BLaER1 (cell line): ENCODE measurements at regions not wholly inside any gene's neighbourhood (a gene's known extent, or its start where the extent isn't known, plus 50 kb on each side); places are given as distances from the start of the nearest gene placed in this dataset.
"Not testable (repeated sequence)": the region's sequence is repeated elsewhere in the genome, so short reads cannot be mapped to it uniquely, and the experiment has no call there.

Source experiments
- H3K27ac ChIP-seq: shearing (Covaris generic); formaldehyde crosslinking; 2 replicates; pipeline ENCODE4 v1.8.1; 2022
- H3K27me3 ChIP-seq: shearing (Covaris generic); formaldehyde crosslinking; 2 replicates; pipeline ENCODE4 v1.8.1; 2022
- H3K36me3 ChIP-seq: shearing (Covaris generic); formaldehyde crosslinking; 2 replicates; pipeline ENCODE4 v1.8.1; 2022
- H3K4me1 ChIP-seq: shearing (Covaris generic); formaldehyde crosslinking; 2 replicates; pipeline ENCODE4 v1.8.1; 2022
- H3K4me2 ChIP-seq: shearing (Covaris generic); formaldehyde crosslinking; 2 replicates; pipeline ENCODE4 v1.8.1; 2022
- H3K4me3 ChIP-seq: shearing (Covaris generic); formaldehyde crosslinking; 2 replicates; pipeline ENCODE4 v1.8.1; 2022
- H3K9ac ChIP-seq: shearing (Covaris generic); formaldehyde crosslinking; 2 replicates; pipeline ENCODE4 v1.8.1; 2022
- H3K9me3 ChIP-seq: shearing (Covaris generic); formaldehyde crosslinking; 2 replicates; pipeline ENCODE4 v1.8.1; 2022
- H4K20me1 ChIP-seq: shearing (Covaris generic); formaldehyde crosslinking; 2 replicates; pipeline ENCODE4 v1.8.1; 2022
- Cebpa-rat ChIP-seq: shearing (Covaris generic); IDR thresholded peaks from 2 replicates; pipeline ENCODE4 v1.8.1; 2022

DNA sequence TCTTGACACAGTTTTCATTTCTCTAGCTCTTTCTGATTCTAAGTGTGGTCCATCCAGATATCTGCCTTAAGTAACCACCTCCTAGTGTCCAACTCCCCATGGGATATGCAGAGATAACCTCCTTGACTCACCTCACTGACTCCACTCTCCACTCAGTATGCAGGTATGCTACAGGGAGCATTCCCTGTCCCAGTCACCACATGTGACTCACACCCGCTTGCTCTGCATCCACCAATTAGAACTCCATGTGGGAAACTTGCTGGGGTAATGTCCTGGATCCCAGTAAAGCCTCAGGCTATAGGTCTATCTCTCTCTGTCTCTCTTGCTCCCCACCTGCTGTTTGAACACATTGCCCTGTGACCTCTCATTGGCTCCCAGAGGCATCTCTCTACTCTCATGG, 563.9 kb downstream of the HTR1A start:
- H3K27me3 ChIP-seq: no peaks in the 10 kb centered on the region
- no peaks in the 10 kb centered on the region for H3K4me1 ChIP-seq
- H3K36me3 ChIP-seq: no peaks in the 10 kb centered on the region
- no peaks in the 10 kb centered on the region for H3K9me3 ChIP-seq
- H3K27ac ChIP-seq: no peak overlapping the region
- no peak for TF ChIP-seq Cebpa-rat
- no peak overlapping the region for H3K9ac ChIP-seq
- no peak overlapping the region for H3K4me2 ChIP-seq
- H3K4me3 ChIP-seq: no peak overlapping the region
- H4K20me1 ChIP-seq: no peaks in the 10 kb centered on the region

- H3K9ac ChIP-seq, H3K27ac ChIP-seq, H3K9me3 ChIP-seq, H4K20me1 ChIP-seq, H3K27me3 ChIP-seq, H3K4me2 ChIP-seq, H3K36me3 ChIP-seq, H3K4me1 ChIP-seq, H3K4me3 ChIP-seq: not testable (repeated sequence)
Measured at GRCh38 chr5:63388188-63388587, 574.1 kb downstream of the HTR1A start.

GRCh38 chr5:63375851-63376250, 586.4 kb downstream of the HTR1A start:
- Histone ChIP-seq H4K20me1 (no peaks in the 10 kb centered on the region), H3K27ac (no peak overlapping the region), H3K4me2 (no peak overlapping the region), H3K36me3 (no peaks in the 10 kb centered on the region), H3K9me3 (no peaks in the 10 kb centered on the region), H3K4me1 (no peaks in the 10 kb centered on the region), H3K9ac (no peak overlapping the region), H3K27me3 (no peaks in the 10 kb centered on the region), H3K4me3 (no peak overlapping the region)
- no peak for TF ChIP-seq Cebpa-rat

DNA sequence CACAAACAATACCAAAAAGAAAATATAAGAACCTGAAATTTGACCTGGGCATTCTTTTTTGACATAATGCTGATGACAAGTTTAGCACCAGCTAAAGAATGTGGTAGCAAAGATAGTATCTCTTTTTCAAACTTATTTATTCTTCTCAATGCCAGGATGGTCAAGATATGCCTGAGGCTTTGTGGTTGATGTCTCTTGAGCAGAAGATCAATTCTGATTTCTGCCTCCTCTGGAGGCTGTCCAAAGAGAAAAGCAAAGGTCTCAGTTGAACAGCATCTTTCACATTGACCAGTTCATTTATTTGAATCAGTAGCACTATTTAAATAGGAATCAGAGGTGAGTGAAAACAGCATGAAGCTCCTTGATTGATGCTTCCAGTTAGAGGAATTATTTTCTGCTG, 588.2 kb downstream of the HTR1A start:
- H3K4me3 ChIP-seq: no peak overlapping the region
- H3K4me2 ChIP-seq: no peak overlapping the region
- no peaks in the 10 kb centered on the region for H3K36me3 ChIP-seq
- no peaks in the 10 kb centered on the region for H3K27me3 ChIP-seq
- H4K20me1 ChIP-seq: no peaks in the 10 kb centered on the region
- no peak overlapping the region for H3K27ac ChIP-seq
- no peaks in the 10 kb centered on the region for H3K9me3 ChIP-seq
- H3K4me1 ChIP-seq: no peaks in the 10 kb centered on the region
- H3K9ac ChIP-seq: no peak overlapping the region
- no peak for TF ChIP-seq Cebpa-rat

GRCh38 chr5:63351164-63351563, 611.1 kb downstream of the HTR1A start:
- H3K27ac ChIP-seq: no peak overlapping the region
- no peak for TF ChIP-seq Cebpa-rat
- no peaks in the 10 kb centered on the region for H3K36me3 ChIP-seq
- no peaks in the 10 kb centered on the region for H4K20me1 ChIP-seq
- no peak overlapping the region for H3K4me3 ChIP-seq
- no peaks in the 10 kb centered on the region for H3K4me1 ChIP-seq
- H3K27me3 ChIP-seq: no peaks in the 10 kb centered on the region
- H3K9me3 ChIP-seq: no peaks in the 10 kb centered on the region
- H3K4me2 ChIP-seq: no peak overlapping the region
- no peak overlapping the region for H3K9ac ChIP-seq

DNA sequence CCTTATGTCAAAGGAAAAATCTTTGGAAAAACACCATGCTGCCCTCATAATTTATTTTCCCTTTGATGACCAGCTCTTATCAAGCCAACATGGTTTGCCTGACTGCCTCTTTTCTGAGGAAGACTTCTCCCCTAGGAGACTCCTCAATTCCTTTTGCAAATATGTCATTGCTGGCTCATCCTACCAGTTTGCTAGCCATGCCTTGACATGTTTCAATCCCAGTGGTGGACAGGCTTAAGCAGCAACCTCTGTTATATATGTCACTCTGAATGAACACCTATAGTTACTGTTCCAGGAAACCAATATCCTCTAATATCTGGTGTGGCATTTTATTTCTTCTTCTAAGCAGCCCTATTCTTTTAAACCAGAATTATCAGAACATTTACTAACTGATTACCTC, 615.8 kb downstream of the HTR1A start:
- Histone ChIP-seq H3K27me3 (no peaks in the 10 kb centered on the region), H3K9ac (no peak overlapping the region), H3K36me3 (no peaks in the 10 kb centered on the region), H3K4me3 (no peak overlapping the region), H3K27ac (no peak overlapping the region), H3K9me3 (0 out of 2 replicates have a peak, but pooled peaks cover 1% of the 10 kb centered on the region), H3K4me2 (no peak overlapping the region), H4K20me1 (no peaks in the 10 kb centered on the region), H3K4me1 (no peaks in the 10 kb centered on the region)
- TF ChIP-seq Cebpa-rat: no peak

DNA sequence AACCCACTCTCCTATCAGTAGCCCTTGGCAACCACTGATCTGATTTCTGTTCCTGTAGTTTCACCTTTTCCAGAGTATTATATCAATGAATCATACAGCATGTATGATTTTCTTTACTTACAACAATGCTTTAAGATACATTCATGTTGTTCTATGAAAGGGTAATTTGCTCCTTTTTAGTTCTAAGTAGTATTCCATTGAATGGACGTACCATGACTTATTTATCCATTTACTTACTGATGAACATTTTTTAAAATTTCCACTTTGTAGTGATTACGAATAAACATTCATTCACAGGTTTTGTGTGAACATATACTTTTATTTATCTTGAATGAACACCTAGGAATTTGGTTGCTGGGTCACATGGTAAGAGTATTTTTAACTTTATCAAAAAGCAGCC, 620.8 kb downstream of the HTR1A start:
- H3K27me3 ChIP-seq: no peaks in the 10 kb centered on the region
- H4K20me1 ChIP-seq: no peaks in the 10 kb centered on the region
- no peaks in the 10 kb centered on the region for H3K4me1 ChIP-seq
- no peak overlapping the region for H3K4me2 ChIP-seq
- H3K4me3 ChIP-seq: no peak overlapping the region
- no peaks in the 10 kb centered on the region for H3K36me3 ChIP-seq
- peaks cover 7% of the 10 kb centered on the region; the same call in 1 of the 2 replicates for H3K9me3 ChIP-seq
- no peak overlapping the region for H3K9ac ChIP-seq
- H3K27ac ChIP-seq: no peak overlapping the region
- TF ChIP-seq Cebpa-rat: no peak

DNA sequence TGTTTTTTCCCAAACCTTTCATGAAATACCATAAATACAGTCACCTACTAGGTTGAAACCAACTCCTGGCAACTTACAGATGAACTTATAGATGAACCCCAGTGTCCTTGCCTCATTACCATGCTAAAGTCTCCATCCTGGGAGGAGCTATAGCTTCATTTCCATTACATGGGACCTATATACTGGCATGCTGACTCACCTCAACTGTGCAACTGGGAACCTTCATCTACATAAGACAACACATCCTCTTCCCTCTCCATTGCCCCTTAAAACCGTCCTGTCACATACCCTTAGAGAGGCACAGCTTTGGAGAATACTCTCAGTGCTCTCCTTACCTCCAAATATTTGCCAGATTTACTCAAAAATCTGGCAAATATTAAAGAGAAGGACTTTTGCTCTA, 638.3 kb downstream of the HTR1A start:
- TF ChIP-seq Cebpa-rat: no peak
- H3K4me2 ChIP-seq: no peak overlapping the region
- no peaks in the 10 kb centered on the region for H4K20me1 ChIP-seq
- no peaks in the 10 kb centered on the region for H3K27me3 ChIP-seq
- H3K36me3 ChIP-seq: no peaks in the 10 kb centered on the region
- no peak overlapping the region for H3K4me3 ChIP-seq
- H3K9me3 ChIP-seq: no peaks in the 10 kb centered on the region
- no peaks in the 10 kb centered on the region for H3K4me1 ChIP-seq
- H3K27ac ChIP-seq: no peak overlapping the region
- no peak overlapping the region for H3K9ac ChIP-seq

GRCh38 chr5:63314551-63314950, 647.7 kb downstream of the HTR1A start:
- Histone ChIP-seq H3K36me3 (no peaks in the 10 kb centered on the region), H3K4me1 (no peaks in the 10 kb centered on the region), H3K27me3 (no peaks in the 10 kb centered on the region), H3K4me2 (no peak overlapping the region), H3K27ac (no peak overlapping the region), H3K4me3 (no peak overlapping the region), H3K9ac (no peak overlapping the region), H3K9me3 (no peaks in the 10 kb centered on the region), H4K20me1 (no peaks in the 10 kb centered on the region)
- TF ChIP-seq Cebpa-rat: no peak

- no peak for TF ChIP-seq Cebpa-rat
- Histone ChIP-seq H3K4me3 (no peak overlapping the region), H3K4me2 (no peak overlapping the region), H3K4me1 (peaks cover 7% of the 10 kb centered on the region), H4K20me1 (no peaks in the 10 kb centered on the region), H3K9ac (no peak overlapping the region), H3K9me3 (no peaks in the 10 kb centered on the region), H3K27ac (no peak overlapping the region), H3K36me3 (no peaks in the 10 kb centered on the region), H3K27me3 (no peaks in the 10 kb centered on the region)
Measured at GRCh38 chr5:63310644-63311043, 651.6 kb downstream of the HTR1A start.

DNA sequence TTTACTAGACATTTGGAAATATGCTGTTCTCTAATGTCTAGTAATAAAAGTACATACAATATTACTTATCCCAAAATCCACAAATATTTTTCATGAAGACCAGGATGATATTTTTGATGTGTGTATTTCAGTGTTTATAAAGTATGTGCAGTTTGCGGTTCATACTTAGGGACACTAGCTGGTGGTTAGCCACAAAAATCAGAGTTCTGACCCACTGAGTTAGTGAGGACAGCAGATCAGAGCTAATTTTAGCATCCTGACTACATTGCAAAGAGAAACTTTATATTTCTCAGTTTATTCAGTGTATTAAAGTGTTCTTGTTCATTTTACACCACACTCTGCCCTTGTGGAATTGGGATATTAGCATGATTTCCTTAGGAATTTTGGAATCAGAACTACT, 655.3 kb downstream of the HTR1A start:
- Histone ChIP-seq H3K36me3 (no peaks in the 10 kb centered on the region), H3K4me2 (peak overlapping the region; percentile 49), H3K9ac (no peak overlapping the region), H3K9me3 (no peaks in the 10 kb centered on the region), H3K27me3 (no peaks in the 10 kb centered on the region), H4K20me1 (no peaks in the 10 kb centered on the region), H3K4me1 (peaks cover 7% of the 10 kb centered on the region), H3K27ac (no peak overlapping the region), H3K4me3 (no peak overlapping the region)
- no peak for TF ChIP-seq Cebpa-rat
